ENCODE measurements at regions not wholly inside any gene's neighbourhood (a gene's known extent, or its start where the extent isn't known, plus 50 kb on each side); places are given as distances from the start of the nearest gene placed in this dataset.

- DNase-seq: no peak
Observed at GRCh38 chr10:78278058-78278404, 244.4 kb downstream of the RPS24 start.

GRCh38 chr10:78279756-78280155 is 246.1 kb downstream of the RPS24 start:
- DNase-seq: no peak

GRCh38 chr10:78280604-78281003 is 246.9 kb downstream of the RPS24 start:
- no peak for DNase-seq

- no peak for DNase-seq
Observed at GRCh38 chr10:78281627-78282026, 248.0 kb downstream of the RPS24 start.

- DNase-seq: no peak
Observed at GRCh38 chr10:78283069-78283682, 249.5 kb downstream of the RPS24 start.

GRCh38 chr10:78284381-78284780 is 250.7 kb downstream of the RPS24 start:
- no peak for DNase-seq

- no peak for DNase-seq
Observed at GRCh38 chr10:78285226-78285625, 251.6 kb downstream of the RPS24 start.

GRCh38 chr10:78286186-78286585 is 252.5 kb downstream of the RPS24 start:
- DNase-seq: no peak

GRCh38 chr10:78286668-78287067 is 253.0 kb downstream of the RPS24 start:
- DNase-seq: no peak

- no peak for DNase-seq
Observed at GRCh38 chr10:78287618-78288017, 254.0 kb downstream of the RPS24 start.

GRCh38 chr10:78288663-78289062 is 255.0 kb downstream of the RPS24 start:
- no peak for DNase-seq

GRCh38 chr10:78290131-78290750 is 256.6 kb downstream of the RPS24 start:
- no peak for DNase-seq

- no peak for DNase-seq
Observed at GRCh38 chr10:78291722-78292121, 258.1 kb downstream of the RPS24 start.

- DNase-seq: no peak
Observed at GRCh38 chr10:78292250-78292981, 258.8 kb downstream of the RPS24 start.

- no peak for DNase-seq
Observed at GRCh38 chr10:78292982-78293865, 259.6 kb downstream of the RPS24 start.

- no peak for DNase-seq
Observed at GRCh38 chr10:78295242-78295641, 261.6 kb downstream of the RPS24 start.

GRCh38 chr10:78296785-78297184 is 263.1 kb downstream of the RPS24 start:
- DNase-seq: no peak

- no peak for DNase-seq
Observed at GRCh38 chr10:78297997-78298396, 264.3 kb downstream of the RPS24 start.

- DNase-seq: no peak
Observed at GRCh38 chr10:78298835-78299234, 265.2 kb downstream of the RPS24 start.

GRCh38 chr10:78299851-78300468 is 266.3 kb downstream of the RPS24 start:
- DNase-seq: no peak

- DNase-seq: no peak
Observed at GRCh38 chr10:78300526-78300925, 266.9 kb downstream of the RPS24 start.

- DNase-seq: no peak
Observed at GRCh38 chr10:78301481-78301880, 267.8 kb downstream of the RPS24 start.

Data from activated CD4-positive, alpha-beta T cell treated with anti-CD3 and anti-CD28 coated beads for 1 hour (primary cell).